Ishikawa (cell line): ENCODE measurements at regions not wholly inside any gene's neighbourhood (a gene's known extent, or its start where the extent isn't known, plus 50 kb on each side); places are given as distances from the start of the nearest gene placed in this dataset.

Experiments
- CEBPB ChIP-seq: IDR thresholded peaks from 2 replicates; pipeline ENCODE4 v1.6.1; 2012
- CREB1 ChIP-seq: IDR thresholded peaks from 2 replicates; pipeline ENCODE4 v1.6.1; 2012; ENCODE audit warnings: low read depth
- EGR1 ChIP-seq: IDR thresholded peaks from 2 replicates; pipeline ENCODE4 v1.6.1; 2012
- EP300 ChIP-seq: IDR thresholded peaks from 2 replicates; pipeline ENCODE4 v1.6.1; 2012; ENCODE audit warnings: borderline replicate concordance
- FOXM1 ChIP-seq: IDR thresholded peaks from 2 replicates; pipeline ENCODE4 v1.6.1; 2012; ENCODE audit warnings: low read depth, borderline replicate concordance
- NFIC ChIP-seq: IDR thresholded peaks from 2 replicates; pipeline ENCODE4 v1.6.1; 2012
- RAD21 ChIP-seq: IDR thresholded peaks from 2 replicates; pipeline ENCODE4 v1.6.1; 2012; ENCODE audit warnings: low read depth
- TAF1 ChIP-seq: IDR thresholded peaks from 2 replicates; pipeline ENCODE4 v1.6.1; 2012; ENCODE audit warnings: low read depth, mild to moderate bottlenecking
- TCF12 ChIP-seq: IDR thresholded peaks from 2 replicates; pipeline ENCODE4 v1.6.1; 2012; ENCODE audit warnings: low read depth
- TEAD4 ChIP-seq: IDR thresholded peaks from 2 replicates; pipeline ENCODE4 v1.6.1; 2012
- YY1 ChIP-seq: IDR thresholded peaks from 2 replicates; pipeline ENCODE4 v1.6.1; 2012; ENCODE audit warnings: low read depth
- ZBTB7A ChIP-seq: IDR thresholded peaks from 2 replicates; pipeline ENCODE4 v1.6.1; 2012; ENCODE audit warnings: low read depth
- TF ChIP-seq, protein P1 (sequence below): IDR thresholded peaks from 2 replicates; pipeline ENCODE4 v1.6.1; 2012; ENCODE audit warnings: low read depth, mild to moderate bottlenecking
- TF ChIP-seq, protein P2 (sequence below): IDR thresholded peaks from 2 replicates; pipeline ENCODE4 v1.6.1; 2012
- TF ChIP-seq, protein P3 (sequence below): IDR thresholded peaks from 2 replicates; pipeline ENCODE4 v1.6.1; 2012

DNA sequence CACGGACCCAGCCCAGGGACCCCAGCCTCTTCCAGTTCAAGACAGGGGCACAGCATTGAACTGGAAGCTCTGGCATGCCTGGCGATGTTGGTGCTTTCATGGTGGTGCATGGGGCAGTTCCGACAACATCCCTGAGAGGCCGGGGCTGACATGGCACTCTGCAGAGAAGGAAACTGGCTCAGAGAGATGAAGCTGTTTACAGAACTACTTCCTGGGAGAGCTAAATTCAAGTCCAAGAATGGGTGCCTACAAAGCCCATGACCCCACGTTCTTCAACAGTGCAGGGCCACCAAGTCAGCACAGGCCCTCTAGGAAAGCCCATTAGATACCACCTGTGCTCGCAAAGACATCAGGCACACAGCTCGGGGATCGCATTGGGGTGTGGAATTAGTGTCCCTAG is 470.9 kb upstream of the MGMT start:
- TF ChIP-seq, protein P1, sequence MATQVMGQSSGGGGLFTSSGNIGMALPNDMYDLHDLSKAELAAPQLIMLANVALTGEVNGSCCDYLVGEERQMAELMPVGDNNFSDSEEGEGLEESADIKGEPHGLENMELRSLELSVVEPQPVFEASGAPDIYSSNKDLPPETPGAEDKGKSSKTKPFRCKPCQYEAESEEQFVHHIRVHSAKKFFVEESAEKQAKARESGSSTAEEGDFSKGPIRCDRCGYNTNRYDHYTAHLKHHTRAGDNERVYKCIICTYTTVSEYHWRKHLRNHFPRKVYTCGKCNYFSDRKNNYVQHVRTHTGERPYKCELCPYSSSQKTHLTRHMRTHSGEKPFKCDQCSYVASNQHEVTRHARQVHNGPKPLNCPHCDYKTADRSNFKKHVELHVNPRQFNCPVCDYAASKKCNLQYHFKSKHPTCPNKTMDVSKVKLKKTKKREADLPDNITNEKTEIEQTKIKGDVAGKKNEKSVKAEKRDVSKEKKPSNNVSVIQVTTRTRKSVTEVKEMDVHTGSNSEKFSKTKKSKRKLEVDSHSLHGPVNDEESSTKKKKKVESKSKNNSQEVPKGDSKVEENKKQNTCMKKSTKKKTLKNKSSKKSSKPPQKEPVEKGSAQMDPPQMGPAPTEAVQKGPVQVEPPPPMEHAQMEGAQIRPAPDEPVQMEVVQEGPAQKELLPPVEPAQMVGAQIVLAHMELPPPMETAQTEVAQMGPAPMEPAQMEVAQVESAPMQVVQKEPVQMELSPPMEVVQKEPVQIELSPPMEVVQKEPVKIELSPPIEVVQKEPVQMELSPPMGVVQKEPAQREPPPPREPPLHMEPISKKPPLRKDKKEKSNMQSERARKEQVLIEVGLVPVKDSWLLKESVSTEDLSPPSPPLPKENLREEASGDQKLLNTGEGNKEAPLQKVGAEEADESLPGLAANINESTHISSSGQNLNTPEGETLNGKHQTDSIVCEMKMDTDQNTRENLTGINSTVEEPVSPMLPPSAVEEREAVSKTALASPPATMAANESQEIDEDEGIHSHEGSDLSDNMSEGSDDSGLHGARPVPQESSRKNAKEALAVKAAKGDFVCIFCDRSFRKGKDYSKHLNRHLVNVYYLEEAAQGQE, result no peak
- TF ChIP-seq, protein P2, sequence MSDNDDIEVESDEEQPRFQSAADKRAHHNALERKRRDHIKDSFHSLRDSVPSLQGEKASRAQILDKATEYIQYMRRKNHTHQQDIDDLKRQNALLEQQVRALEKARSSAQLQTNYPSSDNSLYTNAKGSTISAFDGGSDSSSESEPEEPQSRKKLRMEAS, result no peak
- TF ChIP-seq, protein P3, sequence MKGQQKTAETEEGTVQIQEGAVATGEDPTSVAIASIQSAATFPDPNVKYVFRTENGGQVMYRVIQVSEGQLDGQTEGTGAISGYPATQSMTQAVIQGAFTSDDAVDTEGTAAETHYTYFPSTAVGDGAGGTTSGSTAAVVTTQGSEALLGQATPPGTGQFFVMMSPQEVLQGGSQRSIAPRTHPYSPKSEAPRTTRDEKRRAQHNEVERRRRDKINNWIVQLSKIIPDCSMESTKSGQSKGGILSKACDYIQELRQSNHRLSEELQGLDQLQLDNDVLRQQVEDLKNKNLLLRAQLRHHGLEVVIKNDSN, result no peak
- TF ChIP-seq FOXM1 (no peak), EGR1 (no peak), TCF12 (no peak), RAD21 (no peak), CREB1 (no peak), ZBTB7A (no peak), CEBPB (no peak), NFIC (no peak), YY1 (no peak)

DNA sequence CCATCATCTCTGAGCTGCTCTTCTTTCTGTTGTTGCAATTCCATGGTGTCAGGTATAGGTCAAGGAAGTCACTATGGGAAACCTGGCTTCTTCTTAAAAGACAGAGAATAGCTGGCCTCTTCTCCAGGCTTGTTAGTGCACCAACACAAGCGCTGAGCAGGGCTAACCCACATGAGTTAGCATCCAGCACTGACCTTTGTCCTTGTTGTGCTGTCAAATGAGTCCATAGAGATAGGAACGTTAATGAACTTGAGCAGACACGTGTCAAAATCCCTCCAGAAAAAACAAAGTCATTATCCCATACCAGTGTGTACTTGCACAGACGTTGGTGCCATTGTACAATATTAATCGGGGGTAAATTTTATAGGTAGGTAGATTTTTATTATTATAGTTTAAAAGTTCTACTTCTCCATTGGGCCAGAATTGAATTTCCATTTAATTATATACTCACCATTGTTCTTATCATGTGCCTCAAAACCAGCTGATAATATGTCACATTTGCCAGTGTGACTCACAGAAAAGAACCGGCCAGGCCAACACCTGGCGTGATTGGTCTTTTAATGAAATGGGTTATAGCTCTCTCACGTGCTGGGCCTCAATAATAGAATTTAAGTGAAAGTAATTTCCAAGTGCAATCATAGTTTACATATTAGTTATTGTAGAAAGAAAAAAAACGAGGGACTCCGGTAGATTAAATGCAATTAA is 468.8 kb upstream of the MGMT start:
- no peak for TF ChIP-seq RAD21
- no peak for TF ChIP-seq EP300
- TF ChIP-seq, protein P2, result no peak
- no peak for TF ChIP-seq TAF1

DNA sequence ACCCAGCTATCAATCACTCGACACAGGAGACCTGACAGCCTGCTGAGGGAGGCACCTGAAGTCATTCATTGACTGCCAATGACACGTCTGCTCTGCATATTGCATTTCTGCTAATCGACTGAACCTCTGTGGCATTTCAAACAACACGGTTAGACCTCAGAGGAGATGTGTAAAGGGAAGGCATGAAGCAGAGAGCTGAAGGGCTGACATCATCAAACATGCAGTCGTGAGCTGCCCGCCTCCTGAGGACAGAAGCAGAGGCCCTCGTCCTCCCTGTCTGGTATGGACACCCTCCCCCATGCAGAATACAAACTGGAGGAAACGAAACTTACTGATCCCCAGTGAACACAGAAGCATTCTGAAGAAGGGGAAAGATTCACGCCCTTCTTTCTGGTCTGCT is 462.6 kb upstream of the MGMT start:
- TF ChIP-seq EP300 (no peak), TCF12 (no peak), YY1 (no peak), CEBPB (no peak), TAF1 (no peak), TEAD4 (no peak), CREB1 (no peak), RAD21 (no peak), EGR1 (no peak), NFIC (no peak), FOXM1 (no peak), ZBTB7A (no peak)
- TF ChIP-seq, protein P1, result no peak
- TF ChIP-seq, protein P3, result no peak
- TF ChIP-seq, protein P2, result no peak

DNA sequence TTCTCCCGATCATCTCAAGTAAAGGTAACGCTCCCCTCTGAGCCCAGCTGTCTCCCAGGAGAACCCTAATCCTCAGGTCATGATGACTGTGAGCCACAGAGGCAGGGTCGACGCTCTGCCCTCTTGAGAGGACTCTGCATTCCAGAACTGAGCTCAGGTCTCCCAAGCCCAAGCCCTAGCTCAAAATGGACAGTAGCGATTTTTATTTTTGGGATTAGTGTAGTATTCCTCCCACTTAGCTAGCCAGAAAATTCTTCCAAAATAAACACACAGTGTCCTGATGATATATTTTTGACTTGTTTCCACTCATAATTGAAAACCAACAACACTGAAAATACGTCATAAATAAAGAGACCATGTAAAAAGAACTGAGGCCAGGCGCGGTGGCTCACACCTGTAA is 462.0 kb upstream of the MGMT start:
- TF ChIP-seq RAD21, result no peak
- TF ChIP-seq CEBPB, result no peak
- TF ChIP-seq, protein P1, result no peak
- no peak for TF ChIP-seq TCF12
- no peak for TF ChIP-seq TEAD4
- TF ChIP-seq, protein P2, result no peak
- TF ChIP-seq EGR1, result no peak
- TF ChIP-seq, protein P3, result no peak
